ENCODE measurements at regions not wholly inside any gene's neighbourhood (a gene's known extent, or its start where the extent isn't known, plus 50 kb on each side); places are given as distances from the start of the nearest gene placed in this dataset.
"Not testable (repeated sequence)": the region's sequence is repeated elsewhere in the genome, so short reads cannot be mapped to it uniquely, and the experiment has no call there.

DNA sequence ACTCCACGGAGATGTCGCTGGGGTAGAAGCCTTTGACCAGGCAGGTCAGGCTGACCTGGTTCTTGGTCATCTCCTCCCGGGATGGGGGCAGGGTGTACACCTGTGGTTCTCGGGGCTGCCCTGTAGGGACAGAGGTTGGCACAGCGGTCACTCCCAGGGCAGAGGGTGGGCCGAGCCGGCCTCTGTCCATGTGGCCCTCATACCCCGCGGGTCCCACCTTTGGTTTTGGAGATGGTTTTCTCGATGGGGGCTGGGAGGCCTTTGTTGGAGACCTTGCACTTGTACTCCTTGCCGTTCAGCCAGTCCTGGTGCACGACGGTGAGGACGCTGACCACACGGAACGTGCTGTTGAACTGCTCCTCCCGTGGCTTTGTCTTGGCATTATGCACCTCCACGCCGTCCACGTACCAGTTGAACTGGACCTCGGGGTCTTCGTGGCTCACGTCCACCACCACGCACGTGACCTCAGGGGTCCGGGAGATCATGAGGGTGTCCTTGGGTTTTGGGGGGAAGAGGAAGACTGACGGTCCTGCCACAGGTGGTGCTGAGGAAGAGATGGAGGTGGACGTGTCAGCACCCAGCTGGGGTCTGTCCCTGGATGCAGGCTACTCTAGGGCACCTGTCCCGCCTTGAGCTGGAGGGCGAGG is 117.1 kb downstream of the TMEM121 start:
- TF ChIP-seq EZH2phosphoT487 (IDR thresholded peaks at IDR 0.05; ENCODE audit: borderline replicate concordance, low read length), result not testable (repeated sequence)
- TF ChIP-seq, protein P1, sequence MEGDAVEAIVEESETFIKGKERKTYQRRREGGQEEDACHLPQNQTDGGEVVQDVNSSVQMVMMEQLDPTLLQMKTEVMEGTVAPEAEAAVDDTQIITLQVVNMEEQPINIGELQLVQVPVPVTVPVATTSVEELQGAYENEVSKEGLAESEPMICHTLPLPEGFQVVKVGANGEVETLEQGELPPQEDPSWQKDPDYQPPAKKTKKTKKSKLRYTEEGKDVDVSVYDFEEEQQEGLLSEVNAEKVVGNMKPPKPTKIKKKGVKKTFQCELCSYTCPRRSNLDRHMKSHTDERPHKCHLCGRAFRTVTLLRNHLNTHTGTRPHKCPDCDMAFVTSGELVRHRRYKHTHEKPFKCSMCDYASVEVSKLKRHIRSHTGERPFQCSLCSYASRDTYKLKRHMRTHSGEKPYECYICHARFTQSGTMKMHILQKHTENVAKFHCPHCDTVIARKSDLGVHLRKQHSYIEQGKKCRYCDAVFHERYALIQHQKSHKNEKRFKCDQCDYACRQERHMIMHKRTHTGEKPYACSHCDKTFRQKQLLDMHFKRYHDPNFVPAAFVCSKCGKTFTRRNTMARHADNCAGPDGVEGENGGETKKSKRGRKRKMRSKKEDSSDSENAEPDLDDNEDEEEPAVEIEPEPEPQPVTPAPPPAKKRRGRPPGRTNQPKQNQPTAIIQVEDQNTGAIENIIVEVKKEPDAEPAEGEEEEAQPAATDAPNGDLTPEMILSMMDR (conservative IDR thresholded peaks at IDR 0.05; ENCODE audit: low read depth, low read length), result not testable (repeated sequence)
